ENCODE measurements at regions not wholly inside any gene's neighbourhood (a gene's known extent, or its start where the extent isn't known, plus 50 kb on each side); places are given as distances from the start of the nearest gene placed in this dataset.
"Not testable (repeated sequence)": the region's sequence is repeated elsewhere in the genome, so short reads cannot be mapped to it uniquely, and the experiment has no call there.

DNA sequence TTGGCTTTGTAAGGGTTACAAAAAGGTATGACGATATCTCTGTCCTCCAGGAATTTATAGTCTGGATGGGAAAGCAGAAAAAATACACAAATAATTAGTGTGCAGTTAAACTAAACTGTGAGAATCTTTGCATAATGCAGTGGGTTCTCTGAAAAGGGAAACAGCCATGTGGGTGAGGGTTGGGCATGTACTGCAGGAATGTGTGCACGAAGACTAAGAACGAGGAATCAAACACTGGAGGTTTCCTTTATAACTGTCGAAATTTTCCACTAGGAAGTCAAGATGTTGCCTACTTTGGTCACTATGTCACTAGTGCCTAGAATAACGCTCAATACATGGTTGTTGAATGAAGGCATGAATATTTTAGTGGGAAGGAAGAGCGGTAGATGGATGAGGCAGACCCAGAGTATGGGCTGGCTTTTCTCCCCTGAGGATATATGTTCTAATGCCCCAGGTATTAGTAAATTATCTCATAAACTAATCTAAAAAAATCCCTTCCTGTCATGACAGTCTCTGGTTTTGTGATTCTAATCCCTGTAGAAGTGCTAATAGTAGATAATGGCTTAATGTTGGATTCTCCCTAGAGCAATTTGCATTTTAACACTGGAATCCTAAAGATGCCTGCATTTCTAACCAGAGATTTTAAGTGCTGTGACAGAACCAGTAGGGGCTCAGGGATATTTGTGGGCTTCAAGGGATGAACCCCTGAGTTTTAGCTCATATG is 227.3 kb downstream of the NMUR2 start:
- no peak for DNase-seq

DNA sequence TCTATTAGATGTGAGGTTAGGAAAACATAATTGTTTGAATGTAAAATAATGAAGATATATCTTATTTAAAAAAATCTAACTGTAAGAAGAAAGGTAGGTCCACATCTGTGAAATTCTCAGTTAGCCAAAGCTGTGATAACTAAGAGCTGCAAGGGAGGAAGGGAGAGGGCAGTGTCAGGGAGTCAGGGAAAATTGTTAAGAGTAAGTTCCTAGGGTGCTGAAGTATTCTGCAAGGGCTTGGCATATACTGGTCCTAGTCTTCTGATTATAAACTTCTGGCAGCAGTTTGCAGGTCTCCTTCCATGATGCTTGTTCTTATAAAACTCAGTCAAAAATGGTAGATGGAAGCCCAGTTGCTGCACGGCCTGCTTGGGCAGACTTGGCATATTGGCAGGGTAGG is 233.2 kb downstream of the NMUR2 start:
- no peak for DNase-seq

DNA sequence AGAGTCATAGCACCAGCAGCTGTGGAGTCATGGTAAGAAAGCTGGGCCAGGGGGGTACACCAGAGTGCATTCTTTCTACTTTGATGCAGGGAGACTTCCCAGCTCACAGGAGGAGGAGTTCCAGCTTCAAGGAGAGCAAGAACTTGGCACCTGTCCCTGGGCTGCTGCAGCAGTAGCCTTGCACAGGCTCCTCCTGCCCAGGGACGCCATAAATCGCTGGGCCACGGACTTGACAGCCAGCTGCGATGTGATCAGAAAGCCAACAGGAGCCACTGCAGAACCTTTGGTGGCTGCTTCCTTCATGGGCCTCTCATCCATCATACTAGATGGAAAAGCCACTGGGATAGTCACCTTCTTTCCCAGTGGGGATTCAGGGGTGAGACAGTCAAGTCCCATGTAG is 234.7 kb downstream of the NMUR2 start:
- no peak for DNase-seq

DNA sequence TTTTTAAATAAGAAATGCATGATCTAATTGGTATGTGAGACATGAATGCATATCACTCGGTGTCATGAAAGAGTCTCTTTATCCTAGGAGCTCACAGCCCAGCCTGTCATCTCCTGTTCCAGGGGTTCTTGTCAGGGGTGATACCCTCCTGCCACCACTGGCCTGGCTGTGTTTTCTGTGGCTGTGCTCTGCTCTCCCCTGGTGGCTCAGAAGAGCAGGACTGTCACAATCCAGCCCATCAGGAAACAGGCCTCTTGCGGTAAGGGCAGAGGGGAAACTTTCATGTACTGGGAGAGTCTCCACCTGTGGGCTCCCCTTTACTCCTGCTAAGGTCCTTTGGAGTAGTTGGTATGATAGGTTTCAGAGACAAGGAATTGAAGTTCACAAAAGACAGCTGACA is 240.2 kb upstream of the GLRA1 start:
- no peak for DNase-seq

DNA sequence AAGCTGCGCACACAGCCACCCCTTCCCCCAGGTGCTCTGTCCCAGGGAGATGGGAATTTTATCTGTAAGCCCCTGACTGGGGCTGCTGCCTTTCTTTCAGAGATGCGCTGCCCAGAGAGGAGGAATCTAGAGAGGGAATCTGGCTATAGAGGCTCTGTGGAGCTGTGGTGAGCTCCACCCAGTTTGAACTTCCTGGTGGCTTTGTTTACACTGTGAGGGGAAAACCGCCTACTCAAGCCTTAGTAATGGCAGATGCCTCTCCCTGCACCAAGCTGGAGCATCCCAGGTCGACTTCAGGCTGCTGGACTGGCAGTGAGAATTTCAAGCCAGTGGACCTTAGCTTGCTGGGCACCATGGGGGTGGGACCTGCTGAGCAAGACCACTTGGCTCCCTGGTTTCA is 235.2 kb upstream of the GLRA1 start:
- not testable (repeated sequence) for DNase-seq

DNA sequence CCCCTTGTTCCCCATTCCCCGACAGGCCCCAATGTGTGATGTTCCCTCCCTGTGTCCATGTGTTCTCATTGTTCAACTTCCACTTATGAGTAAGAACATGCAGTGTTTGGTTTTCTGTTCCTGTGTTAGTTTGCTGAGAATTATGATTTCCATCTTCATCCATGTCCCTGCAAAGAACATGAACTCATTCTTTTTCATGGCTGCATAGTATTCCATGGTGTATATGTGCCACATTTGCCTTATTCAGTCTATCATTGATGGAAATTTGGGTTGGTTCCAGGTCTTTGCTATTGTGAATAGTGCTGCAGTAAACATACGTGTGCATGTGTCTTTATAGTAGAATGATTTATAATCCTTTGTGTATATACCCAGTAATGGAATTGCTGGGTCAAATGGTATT is 229.8 kb upstream of the GLRA1 start:
- DNase-seq, result not testable (repeated sequence)

DNA sequence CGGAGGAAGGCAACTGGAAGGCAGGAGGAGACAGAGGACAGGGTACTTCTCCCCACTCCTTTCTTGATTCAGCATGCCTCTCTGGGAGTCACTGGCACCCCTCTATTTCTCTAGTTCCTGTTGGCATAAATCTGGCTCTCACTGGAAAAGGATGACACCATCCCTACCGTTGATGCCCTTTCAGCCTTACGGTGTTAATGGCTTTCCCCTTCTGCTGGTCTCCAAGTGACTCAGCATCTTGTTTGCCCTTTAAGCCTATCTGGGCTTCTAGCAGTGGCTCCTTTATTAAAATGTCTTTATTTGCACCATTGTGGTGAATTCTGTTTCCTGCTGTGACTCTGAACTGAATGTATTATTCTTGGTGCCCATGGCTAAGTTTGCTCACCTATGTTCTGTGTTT is 227.3 kb upstream of the GLRA1 start:
- DNase-seq, result no peak

DNA sequence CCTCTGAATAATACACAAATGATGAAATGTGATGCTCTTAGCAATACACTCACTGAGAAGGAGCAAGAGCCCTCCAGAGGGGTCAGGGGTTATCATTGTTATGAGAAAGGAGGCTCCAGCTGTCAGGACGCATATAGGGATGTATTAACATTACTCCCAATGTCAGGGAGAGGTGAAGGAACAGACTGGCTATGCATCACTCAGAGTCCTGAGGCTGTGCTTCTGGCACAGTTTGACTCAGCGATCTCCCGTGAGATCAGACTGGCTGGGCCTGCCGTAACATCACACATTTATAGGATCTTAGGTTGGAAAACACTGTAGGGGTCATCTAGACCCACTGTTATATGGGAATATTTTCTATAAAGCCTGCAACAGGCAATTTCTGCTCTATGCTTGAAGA is 226.5 kb upstream of the GLRA1 start:
- no peak for DNase-seq

DNA sequence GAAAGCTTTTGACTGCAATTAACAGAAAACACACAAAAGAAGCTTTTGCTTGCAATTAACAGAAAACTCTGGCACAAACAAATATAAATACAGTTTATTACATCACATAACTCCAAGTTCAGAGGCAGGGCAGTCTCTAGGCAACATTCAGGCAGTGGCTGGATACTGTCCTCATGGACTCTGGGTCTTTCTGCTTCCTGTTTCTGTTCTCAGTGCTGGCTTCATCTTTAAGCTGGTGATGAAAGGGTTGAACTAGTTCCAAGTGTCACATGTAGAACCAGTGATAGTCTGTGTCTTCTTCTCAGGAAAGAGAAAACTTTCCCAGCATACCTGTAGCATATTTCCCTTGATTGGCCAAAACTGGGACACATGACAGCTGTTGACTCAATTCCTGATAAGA is 222.6 kb upstream of the GLRA1 start:
- DNase-seq, result no peak

DNA sequence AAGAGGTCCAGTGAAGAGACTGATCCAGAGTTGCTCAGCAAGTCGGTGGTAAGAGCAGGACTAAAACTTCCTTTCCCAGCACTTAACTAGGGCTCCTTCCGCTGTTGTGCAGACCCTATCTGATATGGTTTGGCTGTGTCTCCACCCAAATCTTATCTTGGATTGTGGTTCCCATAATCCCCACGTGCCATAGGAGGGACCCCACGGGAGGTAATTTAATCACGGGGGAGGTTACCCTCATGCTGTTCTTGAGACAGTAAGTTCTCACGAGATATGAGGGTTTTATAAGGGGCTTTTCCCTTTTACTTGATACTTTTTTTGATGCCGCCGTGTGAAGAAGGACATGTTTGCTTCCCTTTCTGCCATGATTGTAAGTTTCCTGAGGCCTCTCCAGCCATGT is 221.9 kb upstream of the GLRA1 start:
- DNase-seq, result no peak

DNA sequence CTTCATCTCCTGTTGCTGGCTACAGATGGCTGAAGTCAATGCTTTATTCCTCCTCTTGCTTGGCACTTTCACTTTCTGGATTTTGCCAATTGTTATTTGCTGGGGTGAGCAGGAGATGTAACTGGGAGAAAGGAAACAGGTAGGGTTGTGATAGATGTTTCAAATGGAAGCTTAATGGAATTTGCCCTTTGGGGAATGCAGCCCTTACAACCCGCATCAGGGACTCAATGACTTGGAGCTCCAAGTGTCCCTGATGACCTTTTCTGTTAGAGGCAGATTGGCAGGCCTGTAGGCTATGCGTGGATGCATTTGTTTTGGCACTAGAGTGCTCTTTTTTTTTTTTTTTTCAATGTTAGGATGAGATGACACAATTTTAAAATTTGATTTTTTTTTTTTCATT is 219.9 kb upstream of the GLRA1 start:
- DNase-seq, result no peak

DNA sequence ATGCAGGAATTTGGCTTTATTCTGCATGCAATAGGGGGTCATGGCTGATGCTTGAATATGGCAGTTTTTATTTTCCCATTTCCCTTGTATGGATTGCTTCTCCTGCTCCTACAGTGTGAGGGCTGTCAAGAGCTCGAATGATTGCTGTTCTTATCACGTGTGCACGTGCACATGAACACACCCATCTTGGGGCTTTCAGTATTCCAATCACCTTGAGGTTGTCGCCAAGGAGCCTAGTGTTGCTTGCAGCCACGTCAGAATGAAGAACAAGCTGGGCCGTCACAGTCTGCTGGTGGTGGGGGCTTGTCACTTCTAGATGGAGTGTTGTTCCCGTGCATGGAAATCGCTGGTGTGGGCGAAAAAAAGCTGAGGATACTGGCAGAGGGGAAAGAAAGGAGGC is 219.4 kb upstream of the GLRA1 start:
- no peak for DNase-seq

DNA sequence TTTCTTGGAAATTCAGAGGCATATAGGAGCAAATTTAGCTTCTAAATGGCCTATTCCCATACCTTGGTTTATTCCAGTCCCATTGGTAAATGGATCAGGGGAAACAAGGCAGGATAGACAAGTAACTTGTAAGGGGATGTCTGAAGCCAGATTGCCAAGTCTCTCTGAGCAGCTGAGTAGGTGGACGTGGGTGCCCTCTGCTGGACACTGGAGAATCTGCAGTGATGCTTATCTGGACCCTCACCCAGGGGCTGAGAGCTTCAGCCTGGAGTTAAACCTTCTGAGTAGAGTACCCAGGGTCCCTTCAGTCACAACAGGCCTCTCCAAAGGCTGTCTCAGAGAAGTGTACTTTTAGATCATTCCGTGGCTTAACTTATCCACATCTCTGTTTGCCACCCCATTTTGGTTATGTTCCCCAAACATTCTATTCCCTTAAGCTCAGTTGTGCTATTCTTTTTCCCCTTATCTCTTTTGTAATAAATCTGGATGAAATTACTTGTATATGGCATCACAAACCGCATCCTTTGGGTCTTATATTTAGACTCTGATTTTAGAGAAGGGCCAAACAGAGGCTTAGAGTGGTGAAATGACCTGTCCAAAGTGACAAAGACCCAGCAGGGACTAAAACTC is 218.3 kb upstream of the GLRA1 start:
- no peak for DNase-seq

DNA sequence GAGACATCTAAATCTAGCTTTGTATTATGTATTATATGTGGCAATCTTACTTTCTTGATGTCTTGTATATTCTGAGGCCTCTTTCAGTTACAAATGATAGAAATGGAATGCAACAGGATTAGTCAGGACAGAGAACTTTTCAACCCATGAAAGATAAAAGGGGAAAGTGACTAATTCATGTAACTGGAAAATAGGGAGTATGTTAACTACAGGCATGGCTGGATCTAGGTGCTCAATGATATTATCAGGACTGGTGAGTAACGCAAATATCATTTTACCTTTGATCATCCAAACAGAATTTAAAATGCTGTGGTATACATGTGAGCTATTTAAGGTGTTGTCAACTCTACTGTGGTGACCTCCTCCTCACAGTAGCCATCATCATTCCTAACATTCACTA is 215.7 kb upstream of the GLRA1 start:
- no peak for DNase-seq

DNA sequence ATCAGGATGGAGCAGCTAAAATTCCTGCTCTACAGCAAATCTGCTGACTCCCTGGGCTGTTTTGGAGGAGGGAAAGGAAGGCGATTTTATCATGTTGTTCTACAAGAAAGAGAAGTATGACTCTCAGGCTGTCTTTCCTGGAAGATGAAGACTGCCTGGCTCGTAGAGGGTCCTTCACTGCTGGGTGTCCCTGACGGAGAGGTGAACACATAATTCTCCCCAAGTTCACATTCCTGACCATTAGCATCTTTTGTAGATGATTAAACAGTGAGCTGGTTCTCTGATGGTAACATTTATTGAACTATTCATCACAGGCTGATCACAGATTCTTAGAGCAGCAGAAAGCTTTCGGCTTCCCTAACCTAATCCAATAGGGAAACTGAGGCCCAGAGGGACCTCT is 212.4 kb upstream of the GLRA1 start:
- DNase-seq, result no peak

DNA sequence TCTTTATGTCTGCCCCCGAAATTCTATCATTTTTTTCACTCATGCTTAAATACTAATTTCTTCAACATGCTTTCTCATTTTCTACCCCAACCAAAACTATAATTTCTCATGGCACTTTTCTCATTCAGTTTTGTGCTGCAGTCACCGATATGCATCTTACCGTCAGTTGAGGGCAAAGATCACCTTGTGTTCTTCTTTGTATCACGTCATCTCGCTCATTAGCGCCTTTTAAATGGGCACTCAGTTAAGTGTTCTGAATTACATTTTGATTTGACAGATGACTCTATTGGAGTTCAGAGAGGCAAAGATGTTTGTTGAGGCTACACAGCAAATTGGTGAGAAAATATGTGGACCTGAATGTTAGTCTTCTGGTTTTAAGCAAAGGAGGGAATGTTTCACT is 211.7 kb upstream of the GLRA1 start:
- no peak for DNase-seq

DNA sequence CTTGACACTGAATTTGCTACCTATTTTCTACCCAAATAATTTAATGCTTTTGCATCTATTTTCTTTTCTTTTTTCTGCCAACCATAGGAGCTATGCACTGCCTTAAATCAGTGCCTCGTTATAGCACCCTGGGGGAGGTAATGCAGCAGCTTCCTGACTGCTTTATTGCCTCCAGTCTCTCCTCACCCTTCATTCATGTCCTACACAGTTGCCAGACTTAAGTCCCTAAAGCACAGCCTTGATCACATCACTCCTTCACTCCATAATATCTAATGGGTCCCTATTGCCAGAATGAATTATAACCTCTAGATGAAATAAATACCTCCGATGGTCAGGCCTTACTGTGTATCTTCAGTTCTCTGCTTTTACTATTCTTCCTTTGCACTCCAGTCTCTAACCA is 211.2 kb upstream of the GLRA1 start:
- no peak for DNase-seq

DNA sequence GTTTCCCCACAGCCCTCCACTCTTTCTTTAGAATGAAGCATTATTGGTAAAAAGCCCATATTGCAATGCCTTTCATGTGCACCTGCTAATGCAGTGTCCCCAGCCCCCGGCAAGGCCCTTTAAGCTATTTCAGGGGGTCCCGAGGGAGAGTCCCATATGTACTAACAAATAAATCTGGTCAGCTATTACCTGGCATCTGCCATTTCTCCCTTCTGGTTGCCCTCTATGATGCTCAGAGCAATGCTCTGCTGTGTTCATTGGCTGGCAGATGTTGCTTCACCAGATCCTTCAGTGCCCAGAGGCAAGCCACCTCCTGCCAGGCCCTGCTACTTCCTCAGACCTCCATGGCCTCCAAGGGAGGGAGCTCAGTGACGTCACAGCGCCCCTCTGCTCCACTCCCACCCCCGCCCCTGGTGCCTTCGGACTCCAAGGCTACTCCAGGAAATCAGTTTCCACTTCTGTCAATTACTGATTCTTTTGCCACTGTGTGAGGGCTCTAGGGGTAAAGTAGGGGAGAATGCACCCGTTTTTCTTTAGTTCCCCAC is 201.1 kb upstream of the GLRA1 start:
- DNase-seq, result no peak

DNA sequence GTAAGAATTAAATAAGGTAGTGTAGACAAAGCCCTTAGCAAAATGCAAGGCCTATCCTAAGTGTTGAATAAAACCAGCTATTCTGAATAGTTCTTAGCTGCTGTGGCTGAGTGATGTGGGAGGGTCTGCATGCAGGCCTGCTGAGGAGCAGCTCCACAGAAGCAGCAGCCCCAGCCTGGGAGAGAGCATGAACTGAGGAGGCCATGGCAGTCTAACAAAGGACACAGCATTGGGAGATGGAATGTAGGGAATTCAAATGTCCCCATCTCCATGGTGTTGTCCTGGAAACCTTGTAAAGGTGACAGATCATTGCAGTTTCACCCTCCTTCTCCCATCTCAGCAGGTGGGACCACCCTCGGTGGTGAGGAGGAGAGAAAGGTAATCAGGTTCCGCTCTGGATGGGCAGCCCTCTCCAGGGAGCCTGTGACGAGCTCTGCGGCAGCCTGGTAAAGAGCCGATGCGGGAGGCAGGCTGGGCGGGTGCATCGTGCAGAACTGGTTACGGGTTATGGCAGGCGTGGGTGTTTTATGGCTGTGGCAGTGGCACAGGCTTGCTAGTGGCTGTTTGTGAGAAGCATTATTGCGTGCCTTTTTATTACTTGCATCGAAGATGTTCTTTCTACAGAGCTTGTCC is 199.9 kb upstream of the GLRA1 start:
- no peak for DNase-seq

DNA sequence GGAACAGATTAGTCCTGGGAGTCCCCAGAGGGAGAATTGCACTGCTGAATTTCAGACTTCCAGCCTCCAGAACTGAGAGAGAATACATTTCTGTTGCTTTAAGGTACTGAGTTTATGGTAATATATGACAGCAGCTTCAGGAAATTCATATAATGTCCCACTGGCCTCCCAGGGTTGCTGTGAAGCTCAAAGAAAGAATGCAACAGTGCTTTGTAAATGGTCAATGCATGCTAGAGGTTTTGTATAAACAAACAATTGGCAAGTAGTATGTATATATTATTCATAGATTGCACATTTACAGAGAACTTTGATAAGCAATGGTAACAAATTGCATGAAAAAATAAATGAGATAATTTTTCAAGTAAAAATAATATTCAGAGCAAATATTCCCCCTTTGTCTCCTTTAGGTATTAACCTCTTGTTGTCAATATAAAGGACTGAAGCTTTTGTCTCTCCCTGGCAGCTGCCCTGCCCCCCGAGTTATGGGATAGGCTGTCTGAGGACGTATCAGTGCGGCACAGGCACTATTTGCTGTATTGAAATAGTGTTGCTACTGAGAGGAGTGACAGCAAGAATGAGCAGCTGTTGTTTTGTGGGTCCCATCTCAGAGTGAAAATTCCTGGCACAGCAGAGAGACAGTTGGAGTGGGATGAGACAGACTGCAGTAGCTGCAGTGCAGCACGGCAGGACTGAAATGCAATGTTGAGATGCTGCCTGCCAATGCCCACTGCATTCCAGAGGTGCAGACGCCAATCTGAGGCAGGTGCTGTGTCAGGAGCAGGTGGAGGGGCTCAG is 194.2 kb upstream of the GLRA1 start:
- no peak for DNase-seq

DNA sequence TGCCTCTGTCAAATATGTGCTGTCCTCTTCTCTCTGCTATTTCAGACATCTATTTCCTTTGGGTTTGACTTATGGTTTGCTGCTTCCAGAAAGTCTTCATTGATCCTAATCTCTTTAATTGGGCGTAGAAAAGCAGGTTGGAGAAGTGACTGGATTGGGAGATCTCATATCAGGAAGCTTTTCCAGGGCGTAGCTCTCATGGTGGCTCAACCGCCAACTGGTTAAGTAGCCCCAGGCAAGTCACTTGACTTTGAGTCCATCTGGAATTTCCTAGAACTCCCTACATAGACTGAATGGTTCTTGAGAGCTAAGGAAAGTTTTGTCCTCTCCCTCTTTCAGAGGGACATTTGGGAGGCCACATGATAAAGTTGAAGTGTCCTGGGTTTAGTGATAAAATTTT is 192.3 kb upstream of the GLRA1 start:
- no peak for DNase-seq

DNA sequence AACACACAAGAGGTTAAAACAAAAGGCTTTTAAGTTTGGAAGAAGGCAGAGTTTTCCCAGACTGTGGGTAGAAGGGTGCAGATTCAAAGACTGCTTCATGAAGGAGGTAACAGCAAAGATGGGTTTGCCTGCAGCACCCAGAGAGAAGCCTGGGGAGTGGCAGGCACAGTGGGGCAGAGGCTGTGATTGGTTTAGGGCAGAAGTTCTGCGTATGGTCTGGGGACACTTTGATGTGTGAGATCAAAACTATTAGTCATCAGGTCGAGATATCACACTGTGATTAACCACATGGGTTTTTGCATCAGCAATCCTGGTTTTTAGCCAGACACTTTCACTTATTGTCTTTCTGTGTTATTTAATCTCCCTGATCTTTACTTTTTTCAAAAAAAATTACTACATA is 188.8 kb upstream of the GLRA1 start:
- DNase-seq, result no peak

DNA sequence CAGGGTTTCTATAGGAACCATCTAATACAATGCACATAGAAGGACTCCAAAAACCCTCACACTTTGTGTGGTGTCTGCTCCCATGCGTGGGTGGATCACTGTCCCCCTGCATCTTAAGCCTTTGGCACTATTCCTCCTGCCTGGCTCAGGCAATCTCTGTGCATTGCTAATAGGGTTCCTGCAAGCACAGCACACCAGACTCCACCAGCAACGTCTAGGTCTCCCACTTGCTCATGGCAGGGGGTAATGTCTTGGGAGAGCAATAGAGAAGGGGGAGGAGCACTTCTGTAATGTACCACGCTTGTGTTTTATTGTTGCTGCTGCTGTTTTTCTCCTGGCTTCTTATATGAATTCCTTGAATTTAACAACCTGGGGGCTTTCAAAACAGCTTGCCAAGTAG is 182.6 kb upstream of the GLRA1 start:
- no peak for DNase-seq

DNA sequence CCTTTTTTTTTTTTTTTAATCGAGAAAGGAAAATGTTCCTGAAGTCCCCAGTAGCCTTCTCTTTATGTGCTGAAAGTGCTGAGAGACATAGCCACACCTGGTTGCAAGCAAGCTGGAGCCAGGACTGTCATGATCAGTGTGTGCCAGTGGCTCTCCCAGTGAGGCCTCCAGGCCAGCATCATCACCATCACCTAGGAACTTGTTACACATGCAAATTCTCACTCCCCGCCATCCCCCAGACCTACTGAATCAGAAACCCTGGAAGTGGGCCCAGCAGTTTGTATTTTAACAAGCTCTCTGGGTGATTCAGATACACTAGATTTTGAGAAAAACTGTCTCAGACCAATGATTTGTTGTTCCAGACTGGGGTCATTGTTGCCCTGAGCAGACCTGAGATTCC is 181.9 kb upstream of the GLRA1 start:
- no peak for DNase-seq
